Epithelial cell of prostate (primary cell): ENCODE measurements at regions not wholly inside any gene's neighbourhood (a gene's known extent, or its start where the extent isn't known, plus 50 kb on each side); places are given as distances from the start of the nearest gene placed in this dataset.

Experiments used
- DNase-seq: peaks from one replicate; pipeline ENCODE4 v3.0.0-alpha.2; 2011; ENCODE audit warnings: low read depth, low spot score
- H3K27ac ChIP-seq: fragments of 450-650 bp; 2 replicates; pipeline ENCODE4 v1.5.1; 2017; ENCODE audit warnings: mild to moderate bottlenecking

GRCh38 chr22:49112661-49113626 lies 714.7 kb downstream of the BRD1 start:
- H3K27ac ChIP-seq, result no peak overlapping the region
- no peak for DNase-seq

DNA sequence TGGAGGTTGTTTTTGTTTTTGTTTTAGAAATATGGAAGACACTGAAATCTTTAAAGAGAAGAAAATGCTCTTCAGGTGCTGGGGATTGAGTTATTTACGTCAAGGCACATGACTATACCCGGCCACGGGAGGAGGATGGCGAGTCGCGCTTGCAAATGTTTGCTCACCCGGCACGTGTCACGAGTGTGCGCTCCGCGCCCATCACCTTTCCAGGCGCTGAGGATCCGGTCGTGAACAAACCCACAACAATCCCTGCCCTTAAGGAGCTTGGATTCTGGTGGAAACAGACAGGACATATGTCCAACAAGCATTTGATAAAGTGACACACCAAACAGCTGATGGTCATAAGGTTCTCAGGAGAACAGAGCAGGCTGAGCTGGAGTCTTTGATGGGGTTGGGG lies 715.5 kb downstream of the BRD1 start:
- no peak for DNase-seq
- H3K27ac ChIP-seq, result no peak overlapping the region

- DNase-seq, result no peak
Observed at GRCh38 chr22:49111085-49111484, 716.6 kb downstream of the BRD1 start.

GRCh38 chr22:49108636-49109315 lies 718.9 kb downstream of the BRD1 start:
- no peak overlapping the region for H3K27ac ChIP-seq
- DNase-seq, result no peak

More at GRCh38 chr22:49111085-49111484, 716.6 kb downstream of the BRD1 start:
- no peak overlapping the region for H3K27ac ChIP-seq

GRCh38 chr22:49107961-49108530 lies 719.6 kb downstream of the BRD1 start:
- no peak overlapping the region for H3K27ac ChIP-seq
- no peak for DNase-seq

DNA sequence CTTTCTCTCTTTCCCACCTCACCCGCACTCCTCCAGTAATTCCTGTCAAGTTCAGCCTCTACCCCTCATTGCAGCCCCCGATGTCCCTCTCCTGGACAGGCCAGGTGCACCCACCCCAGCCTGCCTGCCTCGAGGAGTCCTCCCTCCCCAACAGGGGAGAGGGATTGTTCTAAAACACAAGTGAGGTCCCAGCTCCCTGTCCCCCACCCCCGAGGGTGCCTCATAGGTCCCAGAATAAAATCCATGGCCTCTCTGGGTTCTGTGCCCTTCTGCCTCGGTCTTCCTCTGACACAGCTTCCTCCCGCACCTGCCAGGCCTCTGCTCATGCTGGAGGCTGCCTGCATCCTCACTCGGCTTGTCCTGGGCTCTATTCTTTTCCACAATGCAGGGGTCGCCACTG lies 720.1 kb downstream of the BRD1 start:
- DNase-seq, result no peak
- H3K27ac ChIP-seq, result no peak overlapping the region

- H3K27ac ChIP-seq, result no peak overlapping the region
- no peak for DNase-seq
Observed at GRCh38 chr22:49106842-49107152, 720.9 kb downstream of the BRD1 start.

DNA sequence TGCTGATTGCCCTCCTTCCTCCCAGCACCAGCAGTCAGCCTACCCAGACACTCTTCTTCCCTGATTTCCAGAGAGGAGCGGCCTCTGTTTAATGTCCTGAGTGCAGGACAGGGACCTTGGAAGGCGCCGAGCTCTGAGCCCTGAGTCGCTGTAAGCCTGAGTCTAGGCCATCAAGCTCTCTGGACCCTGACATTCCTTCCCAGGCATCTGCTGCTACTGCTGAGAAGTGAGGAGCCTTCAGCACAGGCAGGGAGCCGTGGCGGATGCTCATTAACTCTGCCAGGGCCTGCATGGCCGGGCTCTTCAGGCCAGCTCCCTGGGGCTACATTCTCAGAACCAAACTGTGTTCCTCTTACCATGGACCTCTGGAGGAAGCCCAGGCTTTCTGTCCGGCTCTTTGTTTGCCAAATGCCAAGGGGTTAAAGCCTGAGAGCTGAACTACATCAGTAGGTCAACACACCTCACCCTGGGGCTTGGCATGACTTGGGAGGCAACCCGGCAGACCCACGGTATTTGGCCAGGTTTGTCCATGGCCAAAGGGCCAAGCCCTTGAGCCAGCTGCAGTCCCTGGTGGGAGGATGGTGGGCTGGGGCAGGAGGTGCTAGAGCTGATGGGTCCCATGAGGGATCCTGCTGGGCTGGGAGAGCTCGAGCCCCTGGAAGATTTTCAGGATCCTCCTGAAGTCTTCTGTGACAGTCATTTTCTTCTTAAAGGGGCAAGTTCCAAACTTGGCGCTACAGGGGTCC lies 721.4 kb downstream of the BRD1 start:
- no peak for DNase-seq
- H3K27ac ChIP-seq, result no peak overlapping the region

DNA sequence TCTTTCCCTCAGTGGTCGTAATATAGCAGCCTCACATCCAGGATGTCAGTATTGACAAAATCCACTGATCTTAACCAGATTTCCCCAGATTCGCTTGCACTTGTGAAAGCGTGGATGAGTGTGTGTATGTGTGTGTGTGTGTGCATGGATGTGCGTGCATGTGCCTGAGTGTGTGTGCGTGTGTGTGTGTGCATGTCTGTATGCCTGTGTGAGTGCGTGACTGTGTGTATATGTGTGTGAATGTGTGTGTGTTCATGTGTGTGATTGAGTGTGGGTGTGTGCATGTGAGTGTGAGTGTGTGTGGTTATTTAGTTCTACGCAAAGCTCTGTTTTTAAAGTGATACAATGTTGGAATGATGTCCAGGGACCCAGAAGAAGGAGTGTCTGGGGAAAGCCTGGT lies 723.2 kb downstream of the BRD1 start:
- H3K27ac ChIP-seq, result no peak overlapping the region
- no peak for DNase-seq

DNA sequence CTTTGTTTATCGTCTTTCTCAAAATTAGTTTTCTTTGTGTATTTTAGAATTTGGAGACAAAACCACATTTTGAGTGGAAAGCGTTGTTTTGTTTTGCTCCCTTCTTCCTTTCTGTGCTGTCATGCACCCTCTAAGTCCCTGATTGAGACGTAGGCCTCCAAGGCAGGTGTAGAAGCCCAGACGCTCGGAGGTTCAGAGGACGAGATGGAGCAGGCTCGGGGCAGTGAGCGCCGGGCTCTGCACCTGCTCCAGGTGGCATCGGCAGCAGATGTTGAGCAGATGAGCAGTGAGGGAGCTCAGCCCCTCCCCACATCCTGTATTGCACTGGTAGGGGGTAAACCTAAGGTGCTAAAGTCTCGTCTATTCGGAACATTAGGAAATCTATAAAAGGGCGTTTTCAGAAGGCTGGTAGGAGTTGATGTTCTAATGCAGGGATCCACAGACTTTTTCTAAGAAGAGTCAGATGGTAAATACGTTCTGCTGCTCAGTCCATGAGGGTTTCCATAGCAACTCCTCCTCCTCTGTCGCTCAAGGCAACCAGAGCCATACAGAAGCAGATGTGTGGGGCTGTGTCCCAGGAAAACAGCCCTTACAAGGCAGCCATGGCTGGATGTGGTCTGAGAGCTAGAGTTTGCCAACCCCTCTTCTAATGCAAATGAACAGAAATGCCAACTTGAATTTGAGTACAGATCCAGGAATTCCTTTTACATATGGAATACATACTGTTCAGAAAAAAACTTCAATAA lies 724.2 kb downstream of the BRD1 start:
- no peak overlapping the region for H3K27ac ChIP-seq
- DNase-seq, result no peak

DNA sequence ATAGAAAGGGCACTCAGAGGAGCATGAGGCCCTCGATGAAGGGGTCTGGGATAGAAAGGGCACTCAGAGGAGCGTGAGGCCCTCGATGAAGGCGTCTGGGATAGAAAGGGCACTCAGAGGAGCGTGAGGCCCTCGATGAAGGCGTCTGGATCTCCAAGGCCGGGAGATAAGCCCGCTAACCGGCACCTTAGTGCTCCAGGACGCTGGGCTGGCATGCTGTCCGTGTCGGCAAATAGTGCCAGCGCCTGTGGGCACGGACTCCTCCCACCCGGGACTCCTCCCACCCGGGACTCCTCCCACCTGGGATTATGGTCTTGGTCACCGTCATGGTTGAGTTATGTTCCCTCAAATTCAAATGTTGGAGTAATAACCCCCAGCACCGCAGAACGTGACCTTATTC lies 725.3 kb downstream of the BRD1 start:
- H3K27ac ChIP-seq, result no peak overlapping the region
- DNase-seq, result no peak

GRCh38 chr22:49101873-49102272 lies 725.8 kb downstream of the BRD1 start:
- no peak overlapping the region for H3K27ac ChIP-seq
- DNase-seq, result no peak

GRCh38 chr22:49101225-49101624 lies 726.4 kb downstream of the BRD1 start:
- no peak for DNase-seq

GRCh38 chr22:49100773-49101172 lies 726.9 kb downstream of the BRD1 start:
- H3K27ac ChIP-seq, result no peak overlapping the region
- no peak for DNase-seq

More at GRCh38 chr22:49101225-49101624, 726.4 kb downstream of the BRD1 start:
- no peak overlapping the region for H3K27ac ChIP-seq

- no peak for DNase-seq
- no peak overlapping the region for H3K27ac ChIP-seq
Observed at GRCh38 chr22:49100316-49100715, 727.4 kb downstream of the BRD1 start.

DNA sequence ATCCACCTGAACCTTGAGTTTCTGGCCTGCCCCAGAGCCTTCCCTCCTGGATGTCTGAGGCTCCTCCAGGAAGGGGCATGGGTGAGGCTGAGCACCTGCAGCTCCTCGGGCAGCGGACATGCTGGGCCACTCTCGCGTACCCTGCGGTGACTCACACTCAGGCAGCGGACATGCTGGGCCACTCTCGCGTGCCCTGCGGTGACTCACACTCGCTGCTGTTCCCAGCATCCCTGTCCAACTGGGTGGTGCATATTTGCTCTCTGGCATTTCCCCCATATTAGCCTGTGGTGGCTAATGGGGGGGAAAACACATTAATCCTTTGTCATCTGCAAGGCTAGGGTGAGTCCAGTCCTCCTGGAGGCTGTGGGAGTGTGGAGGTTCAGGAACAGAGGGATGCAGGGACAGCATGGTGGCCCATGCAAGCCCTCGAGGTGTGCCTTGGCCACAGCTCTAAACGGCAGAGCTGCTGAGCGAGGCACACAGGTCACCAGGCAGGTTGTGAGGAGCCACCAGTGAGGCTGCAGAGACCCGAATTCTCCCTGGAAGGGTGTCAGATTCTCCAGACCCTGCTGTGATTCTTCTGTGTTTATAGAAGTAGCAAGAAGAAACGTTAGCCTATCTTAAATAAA lies 728.1 kb downstream of the BRD1 start:
- no peak for DNase-seq
- H3K27ac ChIP-seq, result no peak overlapping the region

GRCh38 chr22:49099089-49099488 lies 728.6 kb downstream of the BRD1 start:
- no peak for DNase-seq
- no peak overlapping the region for H3K27ac ChIP-seq

- no peak overlapping the region for H3K27ac ChIP-seq
- DNase-seq, result no peak
Observed at GRCh38 chr22:49097966-49098365, 729.7 kb downstream of the BRD1 start.

DNA sequence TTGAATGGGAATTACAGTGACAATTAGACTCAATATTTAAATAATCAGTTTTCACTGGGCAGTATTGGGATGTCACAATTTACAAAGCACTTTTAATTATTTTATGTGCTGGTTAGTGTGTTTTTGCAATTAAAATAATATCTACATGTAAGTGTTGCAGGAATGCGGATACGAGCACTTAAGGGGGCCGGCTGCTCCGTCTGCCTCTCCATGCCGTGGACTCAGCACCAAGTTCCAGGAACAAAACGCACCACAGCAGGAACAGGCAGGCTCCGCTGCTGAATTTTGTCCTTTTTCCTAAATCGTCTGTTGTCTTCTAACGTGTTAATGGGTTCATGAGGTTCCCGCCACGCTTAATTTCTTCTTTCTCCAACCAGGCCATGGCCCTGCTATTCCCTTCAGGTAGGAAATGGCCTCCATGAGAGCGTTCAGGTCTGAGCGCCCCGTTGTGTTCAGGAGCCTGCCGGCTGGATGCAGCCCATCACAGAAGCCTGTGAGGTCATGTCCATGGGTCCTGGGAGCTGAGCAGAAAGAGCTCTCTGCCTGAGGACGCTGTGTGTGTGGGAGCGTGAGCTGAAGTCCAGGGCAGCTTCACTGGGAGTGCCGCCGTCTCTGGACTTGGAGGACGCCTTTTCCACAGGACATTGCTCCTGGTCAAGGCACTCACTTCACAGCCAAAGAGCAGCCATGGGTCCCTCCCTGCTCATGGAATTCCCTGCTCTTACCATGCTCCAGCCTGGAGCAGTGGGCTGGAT lies 730.3 kb downstream of the BRD1 start:
- H3K27ac ChIP-seq, result no peak overlapping the region
- no peak for DNase-seq
